H1 (cell line): ENCODE measurements at regions not wholly inside any gene's neighbourhood (a gene's known extent, or its start where the extent isn't known, plus 50 kb on each side); places are given as distances from the start of the nearest gene placed in this dataset.

Experiments
- CTCF ChIA-PET: fragments of 300-600 bp; sonication (Branson Sonifier 250); formaldehyde crosslinking; loops from one replicate; lab custom pipeline; 2021; ENCODE audit not compliant: partially characterized antibody; lab: Charles Lee
- POLR2A ChIA-PET: fragments of 300-600 bp; sonication (Branson Sonifier 250); formaldehyde crosslinking; loops from one replicate; lab custom pipeline; 2021; ENCODE audit warnings: inconsistent platforms; ENCODE audit not compliant: partially characterized antibody; lab: Charles Lee
- DNase-seq, 2 experiments: peaks; one replicate each; pipeline versions ENCODE4 v3.0.0 to v3.0.0-alpha.2; 2010 to 2022; ENCODE audit warnings: low spot score in 2 of 2, low read depth in 1 of 2, mixed read lengths in 1 of 2
- FAIRE-seq: peaks from 2 replicates; lab custom pipeline; 2011; peaks lifted over from hg19 to GRCh38; lab: Jason Lieb, UNC
- H2AFZ ChIP-seq: 2 replicates; pipeline ENCODE4 v1.8.1; 2012; ENCODE audit warnings: low read length, inconsistent platforms
- H2AK5ac ChIP-seq: 2 replicates; pipeline ENCODE4 v1.6.1; 2013; ENCODE audit warnings: low read depth, low read length
- H2BK120ac ChIP-seq: replicated peaks from 2 replicates; pipeline ENCODE3; 2013; ENCODE audit warnings: low read depth, low read length, inconsistent platforms
- H2BK12ac ChIP-seq: 2 replicates; pipeline ENCODE4 v1.6.1; 2013; ENCODE audit warnings: low read depth, low read length
- H2BK15ac ChIP-seq: 2 replicates; pipeline ENCODE4 v1.6.1; 2013; ENCODE audit warnings: low read length
- H2BK20ac ChIP-seq: 2 replicates; pipeline ENCODE4 v1.6.1; 2013; ENCODE audit warnings: low read length
- H2BK5ac ChIP-seq: 2 replicates; pipeline ENCODE4 v1.6.1; 2013; ENCODE audit warnings: low read depth, low read length
- H3K14ac ChIP-seq: 2 replicates; pipeline ENCODE4 v1.6.1; 2013; ENCODE audit warnings: inconsistent platforms; ENCODE audit not compliant: insufficient read length
- H3K18ac ChIP-seq: 2 replicates; pipeline ENCODE4 v1.6.1; 2013; ENCODE audit warnings: low read length; ENCODE audit errors: extremely low read depth
- H3K23ac ChIP-seq: 2 replicates; pipeline ENCODE4 v1.6.1; 2013; ENCODE audit warnings: inconsistent platforms; ENCODE audit not compliant: insufficient read length
- H3K23me2 ChIP-seq: 2 replicates; pipeline ENCODE4 v1.6.1; 2013; ENCODE audit warnings: low read depth, low read length
- H3K27ac ChIP-seq: 2 replicates; pipeline ENCODE4 v1.6.1; 2011; ENCODE audit warnings: low read depth, low read length, inconsistent platforms
- H3K27me3 ChIP-seq, 4 experiments: replicated peaks in 1 of 4; 1 replicate in 1 of 4; 2 replicates in 3 of 4; pipeline versions ENCODE4 v1.6.1 to v1.8.1; 2011 to 2013; ENCODE audit warnings: low read length in 3 of 4, mild to moderate bottlenecking in 3 of 4, inconsistent platforms in 2 of 4, mixed read lengths in 2 of 4, moderate library complexity in 1 of 4; ENCODE audit not compliant: control insufficient read depth in 3 of 4, insufficient read depth in 3 of 4; ENCODE audit errors: extremely low read depth in 1 of 4
- H3K36me3 ChIP-seq, 4 experiments: 2 replicates each; pipeline versions ENCODE4 v1.6.1 to v1.8.1; 2011 to 2013; ENCODE audit warnings: mild to moderate bottlenecking in 4 of 4, low read length in 3 of 4, moderate library complexity in 2 of 4, control low read depth in 1 of 4, inconsistent platforms in 1 of 4; ENCODE audit not compliant: insufficient read depth in 4 of 4, control insufficient read depth in 2 of 4
- H3K4ac ChIP-seq: replicated peaks from 2 replicates; pipeline ENCODE3; 2013; ENCODE audit warnings: low read length, low read depth, mixed read lengths, inconsistent platforms; ENCODE audit not compliant: insufficient read length
- H3K4me1 ChIP-seq, 4 experiments: replicated peaks in 1 of 4; 1 replicate in 1 of 4; 2 replicates in 3 of 4; pipeline versions ENCODE4 v1.6.1 to v1.8.1; 2011 to 2013; ENCODE audit warnings: low read length in 3 of 4, inconsistent platforms in 2 of 4, mixed read lengths in 1 of 4; ENCODE audit not compliant: insufficient read depth in 4 of 4, control insufficient read depth in 3 of 4
- H3K4me2 ChIP-seq, 2 experiments: 2 replicates each; pipeline versions ENCODE4 v1.6.1 to v1.8.1; 2011 to 2013; ENCODE audit warnings: low read depth in 2 of 2, low read length in 2 of 2, control low read depth in 1 of 2, inconsistent platforms in 1 of 2, mild to moderate bottlenecking in 1 of 2; ENCODE audit not compliant: insufficient read depth in 1 of 2
- H3K4me3 ChIP-seq, 4 experiments: fragments of 200-600, 300-600 bp in 1 of 4; sonication (generic), shearing (Covaris generic), sonication (Bioruptor Twin) in 1 of 4; 2 replicates each; pipeline versions ENCODE4 v1.5.1 to v1.8.1; 2011 to 2016; ENCODE audit warnings: low read length in 4 of 4, low read depth in 3 of 4, control low read depth in 2 of 4, inconsistent platforms in 2 of 4, mild to moderate bottlenecking in 2 of 4, mixed read lengths in 1 of 4, moderate library complexity in 1 of 4; ENCODE audit not compliant: insufficient read depth in 2 of 4; ENCODE audit errors: extremely low read depth in 1 of 4
- H3K56ac ChIP-seq: replicated peaks from 2 replicates; pipeline ENCODE3; 2013; ENCODE audit warnings: low read depth, mild to moderate bottlenecking, mixed read lengths, low read length, inconsistent platforms; ENCODE audit not compliant: insufficient read length
- H3K79me1 ChIP-seq: 2 replicates; pipeline ENCODE4 v1.6.1; 2013; ENCODE audit warnings: low read depth, low read length, control low read depth
- H3K79me2 ChIP-seq, 2 experiments: 2 replicates each; pipeline versions ENCODE4 v1.6.1 to v1.8.1; 2012 to 2013; ENCODE audit warnings: low read length in 2 of 2, mild to moderate bottlenecking in 2 of 2, inconsistent platforms in 1 of 2; ENCODE audit not compliant: insufficient read depth in 2 of 2, control insufficient read depth in 1 of 2
- H3K9ac ChIP-seq, 4 experiments: replicated peaks in 1 of 4; 1 replicate in 1 of 4; 2 replicates in 3 of 4; pipeline versions ENCODE4 v1.6.1 to v1.8.1; 2011 to 2013; ENCODE audit warnings: low read depth in 3 of 4, low read length in 3 of 4, control low read depth in 2 of 4, mild to moderate bottlenecking in 2 of 4, moderate library complexity in 2 of 4, inconsistent platforms in 1 of 4; ENCODE audit errors: extremely low read depth in 1 of 4
- H3K9me3 ChIP-seq, 2 experiments: 2 replicates each; pipeline versions ENCODE4 v1.6.1 to v1.8.1; 2012 to 2013; ENCODE audit warnings: mild to moderate bottlenecking in 2 of 2, moderate library complexity in 2 of 2, control low read depth in 1 of 2, inconsistent platforms in 1 of 2, low read depth in 1 of 2, low read length in 1 of 2, mixed read lengths in 1 of 2; ENCODE audit not compliant: insufficient read depth in 2 of 2
- H4K20me1 ChIP-seq, 2 experiments: replicated peaks in 1 of 2; 2 replicates each; pipeline versions ENCODE3 to v1.8.1; 2011 to 2013; ENCODE audit warnings: inconsistent platforms in 2 of 2, low read length in 2 of 2, mild to moderate bottlenecking in 1 of 2; ENCODE audit not compliant: insufficient read depth in 2 of 2, control insufficient read depth in 1 of 2
- H4K5ac ChIP-seq: 2 replicates; pipeline ENCODE4 v1.6.1; 2013; ENCODE audit warnings: low read length, low read depth, mixed read lengths, inconsistent platforms; ENCODE audit not compliant: insufficient read length
- H4K8ac ChIP-seq: 2 replicates; pipeline ENCODE4 v1.8.0; 2013; ENCODE audit warnings: mild to moderate bottlenecking, moderate library complexity, low read length, inconsistent platforms; ENCODE audit not compliant: insufficient read depth; ENCODE audit errors: extremely low read depth
- H4K91ac ChIP-seq: replicated peaks from 2 replicates; pipeline ENCODE3; 2013; ENCODE audit warnings: low read length, mixed read lengths, inconsistent platforms; ENCODE audit not compliant: insufficient read length
- HDAC6 ChIP-seq: IDR thresholded peaks from one replicate; pipeline ENCODE4 v1.7.1; 2012; ENCODE audit warnings: low read depth, mild to moderate bottlenecking, inconsistent platforms, low read length, moderate library complexity
- RXRA ChIP-seq: IDR thresholded peaks from 2 replicates; pipeline ENCODE4 v1.6.1; 2011; ENCODE audit warnings: low read depth, mild to moderate bottlenecking, low read length, moderate library complexity; ENCODE audit not compliant: insufficient read depth
- SP4 ChIP-seq: IDR thresholded peaks from 2 replicates; pipeline ENCODE4 v1.6.1; 2012; ENCODE audit warnings: low read length, inconsistent platforms
- WGBS, 2 experiments: shearing (Covaris generic) in 1 of 2; methylation state at CpG; one replicate each; pipeline versions ENCODE4 v1.1.6 to v1.1.7; 2013 to 2015; ENCODE audit warnings: low lambda C conversion rate in 2 of 2, mixed read lengths in 2 of 2, inconsistent platforms in 1 of 2, low coverage in 1 of 2, missing lambda C conversion rate in 1 of 2; ENCODE audit not compliant: insufficient replicate concordance in 2 of 2, insufficient coverage in 1 of 2, insufficient read length in 1 of 2; ENCODE audit errors: extremely low coverage in 1 of 2, missing lambda C conversion rate in 1 of 2; 5-methylcytosine and 5-hydroxymethylcytosine counted together
- TF ChIP-seq, protein P1 (sequence below): IDR thresholded peaks from 2 replicates; pipeline ENCODE4 v1.6.1; 2011; ENCODE audit warnings: low read length, improper control_type of control experiment

DNA sequence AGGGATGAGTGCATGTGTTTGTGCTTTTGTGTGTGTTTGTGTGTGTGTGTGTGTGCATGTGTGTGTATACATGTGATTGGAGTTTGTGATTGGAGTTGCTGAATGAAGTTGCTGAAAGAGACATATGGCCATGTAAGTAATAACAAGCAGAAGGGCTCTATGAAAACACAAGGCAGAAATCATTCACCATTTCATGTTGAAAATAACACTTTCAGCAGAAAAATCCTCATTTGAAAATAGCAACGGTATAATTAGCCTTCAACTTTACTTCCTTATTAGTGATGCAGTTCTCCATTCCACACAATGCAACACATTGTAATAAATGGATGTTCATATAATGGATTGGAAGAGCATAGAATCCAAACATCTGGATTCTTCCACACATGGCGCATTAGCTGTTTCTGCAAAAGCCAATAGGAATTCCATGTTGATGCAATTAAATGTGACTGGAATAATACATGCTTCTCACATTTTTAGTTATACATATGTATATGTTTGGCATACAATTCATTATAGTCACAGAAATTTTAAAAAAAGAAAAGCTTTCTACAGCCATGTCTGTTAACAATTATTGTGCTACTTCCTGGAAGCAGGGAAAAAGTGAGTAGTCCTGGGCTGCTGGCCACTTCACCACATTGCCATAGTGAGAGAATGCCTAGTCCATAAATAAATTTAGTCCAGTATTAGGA is 538.0 kb downstream of the LTN1 start:
- H3K23ac ChIP-seq = no peak overlapping the region
- no peaks in the 10 kb centered on the region for H3K79me1 ChIP-seq
- H3K18ac ChIP-seq = no peak overlapping the region
- no peaks in the 10 kb centered on the region for H3K36me3 ChIP-seq
- no peak for TF ChIP-seq RXRA
- TF ChIP-seq, protein P1, sequence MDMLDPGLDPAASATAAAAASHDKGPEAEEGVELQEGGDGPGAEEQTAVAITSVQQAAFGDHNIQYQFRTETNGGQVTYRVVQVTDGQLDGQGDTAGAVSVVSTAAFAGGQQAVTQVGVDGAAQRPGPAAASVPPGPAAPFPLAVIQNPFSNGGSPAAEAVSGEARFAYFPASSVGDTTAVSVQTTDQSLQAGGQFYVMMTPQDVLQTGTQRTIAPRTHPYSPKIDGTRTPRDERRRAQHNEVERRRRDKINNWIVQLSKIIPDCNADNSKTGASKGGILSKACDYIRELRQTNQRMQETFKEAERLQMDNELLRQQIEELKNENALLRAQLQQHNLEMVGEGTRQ = no peak
- no peak for TF ChIP-seq SP4
- TF ChIP-seq HDAC6 = no peak
- no peak overlapping the region for H2BK15ac ChIP-seq
- no peak overlapping the region for H2BK20ac ChIP-seq
- no peak overlapping the region for H2BK5ac ChIP-seq
- no peaks in the 10 kb centered on the region for H3K4me1 ChIP-seq
- no peak overlapping the region for H3K4ac ChIP-seq
- no peak overlapping the region for H2AK5ac ChIP-seq
- FAIRE-seq = no peak
- no peak overlapping the region for H4K5ac ChIP-seq
- no peak overlapping the region for H3K27ac ChIP-seq
- H2AFZ ChIP-seq = no peak overlapping the region
- H3K9ac ChIP-seq = no peak overlapping the region
- POLR2A ChIA-PET = no interaction called here
- CTCF ChIA-PET = interaction anchor here (0.7 to 1.0 kb wide), 2 partner anchors 45 to 59 kb away, joined by 3 read pairs; no protein-coding TSS in a partner anchor
- H3K4me3 ChIP-seq = no peak overlapping the region
- no peaks in the 10 kb centered on the region for H3K79me2 ChIP-seq
- no peak overlapping the region for H4K91ac ChIP-seq
- no peak overlapping the region for H3K14ac ChIP-seq
- no peaks in the 10 kb centered on the region for H3K27me3 ChIP-seq
- no peak overlapping the region for H2BK12ac ChIP-seq
- no peak overlapping the region for H2BK120ac ChIP-seq
- DNase-seq = no peak
- H3K23me2 ChIP-seq = peaks cover 2% of the 10 kb centered on the region; the same call in 1 of the 2 replicates
- H4K8ac ChIP-seq = no peak overlapping the region
- H3K4me2 ChIP-seq = no peak overlapping the region
- no peaks in the 10 kb centered on the region for H4K20me1 ChIP-seq
- no peak overlapping the region for H3K56ac ChIP-seq
- no peaks in the 10 kb centered on the region for H3K9me3 ChIP-seq
- WGBS, 2 experiments = 91% methylated on average over 2 of the region's 2 CpGs; no CpG with 5 or more reads in 1 of the 2 experiments
